NCI-H82 (cell line): ENCODE measurements at regions not wholly inside any gene's neighbourhood (a gene's known extent, or its start where the extent isn't known, plus 50 kb on each side); places are given as distances from the start of the nearest gene placed in this dataset.
"Not testable (repeated sequence)": the region's sequence is repeated elsewhere in the genome, so short reads cannot be mapped to it uniquely, and the experiment has no call there.

Experiments
- DNase-seq: peaks from one replicate; lab custom pipeline; 2025; lab: John Stamatoyannopoulos, UW

DNA sequence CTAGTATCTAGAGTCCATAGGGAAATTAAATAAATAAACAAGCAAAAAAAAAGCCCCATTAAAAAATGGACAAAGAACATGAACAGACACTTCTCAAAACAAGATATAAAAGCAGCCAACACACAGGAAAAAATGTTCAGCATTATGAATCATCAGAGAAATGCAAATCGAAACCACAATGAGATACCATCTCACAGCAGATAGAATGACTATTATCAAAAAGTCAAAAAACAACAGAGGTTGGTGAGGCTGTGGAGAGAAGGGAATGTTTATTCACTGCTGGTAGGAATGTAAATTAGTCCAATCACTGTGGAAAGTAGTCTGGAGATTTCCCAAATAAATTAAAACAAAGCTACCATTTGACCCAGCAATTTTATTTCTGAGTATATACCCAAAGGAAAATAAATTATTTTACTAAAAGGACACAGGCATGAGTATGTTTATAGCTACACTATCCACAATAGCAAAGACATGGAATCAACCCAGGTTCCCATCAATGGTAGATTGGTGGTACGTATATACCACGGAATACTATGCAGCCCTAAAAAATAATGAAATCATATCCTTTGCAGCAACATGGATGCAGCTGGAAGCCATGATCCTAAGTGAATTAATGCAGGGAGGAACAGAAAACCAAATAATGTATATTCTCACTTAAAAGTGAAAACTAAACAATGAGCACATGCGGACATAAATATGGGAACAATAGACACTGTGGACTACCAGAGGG, 366.5 kb upstream of the SEMA3C start:
- DNase-seq: no peak

DNA sequence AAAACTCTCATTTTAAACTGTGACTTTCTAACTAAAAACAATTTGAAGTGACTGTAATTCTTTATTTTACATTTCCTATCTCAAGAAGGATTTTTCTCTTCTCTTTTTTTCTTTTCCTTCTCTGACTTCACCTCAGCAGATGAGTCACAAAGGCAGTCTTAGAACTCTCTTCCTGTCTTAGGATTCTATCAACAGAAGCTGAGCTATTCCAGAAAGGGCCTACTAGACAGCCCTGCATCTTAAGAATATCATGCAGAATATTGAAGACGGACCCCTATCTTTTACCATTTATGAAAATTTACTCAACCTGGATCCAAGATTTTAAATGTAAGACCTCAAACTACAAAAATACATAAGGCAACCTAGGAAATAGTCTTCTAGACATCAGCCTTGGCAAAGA, 365.7 kb upstream of the SEMA3C start:
- no peak for DNase-seq

DNA sequence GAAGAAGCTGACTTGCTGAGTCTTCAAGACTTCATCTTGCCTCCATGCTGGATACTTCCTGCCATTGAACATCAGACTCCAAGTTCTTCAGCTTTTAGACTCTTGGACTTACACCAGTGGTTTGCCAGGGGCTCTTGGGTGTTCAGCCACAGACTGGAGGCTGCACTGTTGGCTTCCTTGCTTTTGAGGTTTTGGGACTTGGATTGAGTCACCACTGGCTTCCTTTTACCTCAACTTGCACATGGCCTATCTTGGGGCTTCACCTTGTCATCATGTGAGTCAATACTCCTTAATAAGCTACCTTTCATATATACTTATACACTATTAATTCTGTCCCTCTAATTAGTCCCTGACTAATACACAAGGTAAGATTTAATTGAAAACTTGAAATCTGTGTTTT, 361.7 kb upstream of the SEMA3C start:
- no peak for DNase-seq

GRCh38 chr7:81277691-81278090, 358.8 kb upstream of the SEMA3C start:
- DNase-seq: no peak

- DNase-seq: no peak
These were observed 354.9 kb upstream of the SEMA3C start for GRCh38 chr7:81273601-81274397.

- DNase-seq: no peak
These were observed 353.3 kb upstream of the SEMA3C start for GRCh38 chr7:81272176-81272575.

- DNase-seq: no peak
These were observed 349.7 kb upstream of the SEMA3C start for GRCh38 chr7:81268551-81268950.

GRCh38 chr7:81267508-81267907, 348.7 kb upstream of the SEMA3C start:
- DNase-seq: no peak

DNA sequence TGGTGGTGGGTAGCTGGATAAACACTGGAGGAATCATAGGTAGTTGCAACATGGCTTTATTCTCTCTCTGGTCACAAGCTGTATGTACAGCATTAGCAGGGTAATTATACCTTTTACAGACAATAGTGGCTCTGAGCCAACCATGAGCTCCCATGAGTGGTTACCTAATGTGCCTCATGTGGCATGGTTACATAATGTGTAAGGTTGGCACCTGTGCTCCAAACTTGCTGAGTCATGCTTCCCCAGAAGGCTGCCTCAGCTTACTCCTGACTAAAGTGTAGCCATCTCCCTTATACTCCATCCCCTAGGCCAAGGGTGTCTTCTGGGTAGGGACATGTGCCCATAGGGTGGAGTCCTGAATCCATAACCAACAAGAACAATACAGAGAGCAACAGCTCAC, 345.3 kb upstream of the SEMA3C start:
- DNase-seq: no peak

GRCh38 chr7:81260152-81260551, 341.3 kb upstream of the SEMA3C start:
- DNase-seq: no peak

DNA sequence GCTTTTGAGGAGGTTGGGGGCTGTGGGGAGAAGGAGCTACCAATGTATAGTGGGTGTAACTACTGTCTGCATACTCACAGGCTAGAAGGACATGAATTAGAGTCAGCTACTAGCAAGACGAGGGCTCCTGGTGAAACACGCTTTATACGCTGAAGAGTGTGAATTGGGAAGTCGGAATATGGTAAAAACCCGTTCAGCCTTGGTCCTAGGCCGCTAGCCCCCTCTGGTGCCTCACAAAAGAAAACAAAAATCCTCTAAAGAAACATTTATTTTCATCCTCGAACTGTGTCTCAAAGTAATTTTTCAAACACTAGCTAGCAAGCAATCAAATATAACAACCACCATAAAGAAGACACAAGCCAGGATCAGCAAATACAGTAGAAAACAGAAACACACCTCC, 338.1 kb upstream of the SEMA3C start:
- no peak for DNase-seq

DNA sequence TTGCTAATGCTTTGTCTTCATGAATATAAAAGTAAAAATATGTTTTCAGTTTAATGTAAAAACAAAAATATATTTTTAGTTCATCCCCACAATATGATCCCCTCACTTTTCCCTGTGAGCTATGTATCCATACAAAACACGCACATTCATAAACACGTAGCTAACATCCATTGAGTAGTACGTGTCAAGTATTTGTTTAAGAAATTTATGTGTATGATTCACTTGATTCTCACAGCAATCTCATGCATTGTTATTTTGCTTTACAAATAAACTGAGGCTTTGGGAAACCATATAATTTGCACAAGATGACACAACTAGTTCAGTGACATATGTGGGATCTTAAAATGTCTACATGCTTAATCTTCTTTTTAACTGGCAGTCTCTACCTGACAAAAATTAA, 329.6 kb upstream of the SEMA3C start:
- no peak for DNase-seq

DNA sequence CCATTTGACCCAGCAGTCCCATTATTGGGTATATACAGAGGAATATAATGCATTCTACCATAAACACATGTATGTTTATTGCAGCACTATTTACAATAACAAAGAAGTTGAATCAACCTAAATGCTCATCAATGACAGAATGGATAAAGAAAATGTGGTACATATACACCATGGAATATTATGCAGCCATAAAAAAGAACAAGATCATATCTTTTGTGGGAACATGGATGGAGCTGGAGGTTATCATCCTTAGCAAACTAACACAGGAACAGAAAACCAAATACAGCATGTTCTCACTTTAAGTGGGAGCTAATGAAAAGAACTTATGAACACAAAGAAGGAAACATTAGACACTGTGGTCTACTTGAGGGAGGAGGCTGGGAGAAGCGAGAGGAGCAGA, 328.5 kb upstream of the SEMA3C start:
- DNase-seq: not testable (repeated sequence)

DNA sequence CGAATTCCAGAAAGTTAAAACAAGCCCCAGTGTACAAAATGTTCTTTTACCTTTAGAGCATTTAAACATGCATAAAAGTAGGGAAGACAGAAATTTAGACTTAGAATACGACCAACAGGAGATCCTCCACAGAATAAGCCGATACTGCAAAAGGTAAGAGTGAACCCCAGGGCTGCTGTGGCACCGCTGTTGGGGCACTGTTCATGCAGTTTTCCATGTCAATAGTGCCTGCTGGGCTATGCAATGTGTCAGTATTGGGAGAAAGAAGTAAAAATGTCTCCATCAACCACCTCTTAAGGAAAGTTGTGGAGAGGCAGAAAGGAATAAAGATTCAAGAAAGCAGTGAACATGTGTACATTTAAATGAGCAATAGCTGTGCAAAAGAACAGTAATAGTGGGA, 326.5 kb upstream of the SEMA3C start:
- no peak for DNase-seq

- DNase-seq: peak; percentile 44
These were observed 325.4 kb upstream of the SEMA3C start for GRCh38 chr7:81244224-81244623.

DNA sequence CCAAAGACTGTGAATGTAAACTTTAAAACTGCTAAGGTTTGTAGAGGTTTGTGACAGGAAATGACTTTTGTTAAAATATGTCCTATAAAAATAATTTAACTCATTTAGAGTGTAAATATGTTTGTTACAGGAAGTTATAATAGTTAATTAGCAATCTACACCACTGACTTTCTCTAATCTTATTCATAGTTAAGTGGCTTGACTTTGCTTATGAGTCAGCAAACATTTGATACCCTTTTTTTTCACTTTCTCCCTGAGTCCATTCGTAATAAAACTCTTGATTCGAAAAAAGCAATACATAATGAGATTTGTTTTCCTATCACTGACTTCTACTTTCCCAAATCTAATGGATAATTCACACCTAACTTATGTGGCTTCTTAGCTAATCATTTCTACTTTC, 317.7 kb upstream of the SEMA3C start:
- no peak for DNase-seq

DNA sequence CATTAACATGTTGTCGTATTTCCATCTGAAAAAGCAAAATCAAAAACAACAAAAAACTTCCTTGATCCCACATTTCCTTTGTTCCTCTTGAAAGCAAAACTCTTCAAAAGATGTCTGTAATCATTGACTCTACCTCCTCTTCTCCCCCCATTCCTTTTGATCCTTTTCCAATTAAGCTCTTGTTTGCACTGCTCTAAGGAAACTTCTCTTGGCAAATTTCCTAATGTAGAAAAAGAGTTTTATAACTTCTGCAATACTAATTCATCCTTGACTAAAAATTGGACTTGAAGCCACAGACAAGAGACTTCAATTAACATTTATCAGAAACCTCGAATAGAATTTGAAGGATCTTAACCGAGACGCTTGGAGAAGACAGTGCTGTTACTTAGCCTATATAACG, 317.1 kb upstream of the SEMA3C start:
- DNase-seq: no peak

DNA sequence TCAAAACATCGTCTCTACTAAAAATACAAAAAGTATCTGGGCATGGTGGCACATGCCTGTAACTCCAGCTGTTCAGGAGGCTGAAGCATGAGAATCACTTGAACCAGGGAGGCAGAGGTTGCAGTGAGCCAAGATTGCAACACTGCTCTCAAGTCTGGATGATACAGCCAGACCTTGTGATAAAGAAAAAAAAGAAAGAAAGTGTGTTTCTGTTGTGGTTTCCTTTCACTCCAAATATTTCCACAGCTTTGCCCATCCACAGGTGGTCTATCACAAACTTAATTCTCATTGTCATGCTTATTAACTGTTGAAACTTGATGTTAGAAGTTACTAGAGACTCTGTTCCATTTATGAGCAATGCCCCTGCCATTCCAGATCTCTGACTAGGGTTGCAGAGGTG, 316.0 kb upstream of the SEMA3C start:
- no peak for DNase-seq

DNA sequence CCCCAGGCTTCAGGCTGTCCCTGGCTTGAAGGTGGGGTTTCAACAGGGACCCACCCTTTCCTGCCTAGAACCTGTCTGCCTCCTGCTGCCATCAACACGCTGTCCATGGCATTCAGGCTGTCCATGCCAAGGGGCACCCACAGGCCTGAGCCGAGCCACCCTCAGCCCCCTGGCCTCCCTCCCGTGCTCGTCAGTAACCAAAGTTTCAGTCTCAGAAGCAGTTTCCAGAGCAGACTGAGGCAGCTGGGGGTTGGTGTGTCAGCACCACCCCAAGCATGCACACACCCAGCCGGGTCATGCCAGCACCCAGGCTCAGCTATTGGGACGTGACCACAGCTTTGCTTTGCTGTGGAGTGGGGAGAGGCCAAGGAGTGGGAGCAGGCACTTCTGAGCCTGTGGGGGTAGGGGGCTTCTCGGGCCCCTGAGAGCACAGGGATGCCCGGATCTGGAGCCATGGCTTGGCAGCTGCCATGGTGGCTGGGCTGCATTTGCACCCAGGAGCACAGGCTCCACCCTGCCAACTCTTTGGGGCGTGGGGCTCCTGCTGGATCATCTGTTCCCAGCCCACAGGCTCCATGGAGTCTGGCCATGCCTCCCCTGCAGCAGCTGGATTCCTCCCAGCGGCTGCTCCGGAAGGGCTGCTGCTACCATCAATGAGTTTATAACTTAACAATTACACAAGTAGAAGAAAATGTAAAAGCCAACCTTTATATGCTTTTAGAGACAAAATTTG, 314.5 kb upstream of the SEMA3C start:
- no peak for DNase-seq

DNA sequence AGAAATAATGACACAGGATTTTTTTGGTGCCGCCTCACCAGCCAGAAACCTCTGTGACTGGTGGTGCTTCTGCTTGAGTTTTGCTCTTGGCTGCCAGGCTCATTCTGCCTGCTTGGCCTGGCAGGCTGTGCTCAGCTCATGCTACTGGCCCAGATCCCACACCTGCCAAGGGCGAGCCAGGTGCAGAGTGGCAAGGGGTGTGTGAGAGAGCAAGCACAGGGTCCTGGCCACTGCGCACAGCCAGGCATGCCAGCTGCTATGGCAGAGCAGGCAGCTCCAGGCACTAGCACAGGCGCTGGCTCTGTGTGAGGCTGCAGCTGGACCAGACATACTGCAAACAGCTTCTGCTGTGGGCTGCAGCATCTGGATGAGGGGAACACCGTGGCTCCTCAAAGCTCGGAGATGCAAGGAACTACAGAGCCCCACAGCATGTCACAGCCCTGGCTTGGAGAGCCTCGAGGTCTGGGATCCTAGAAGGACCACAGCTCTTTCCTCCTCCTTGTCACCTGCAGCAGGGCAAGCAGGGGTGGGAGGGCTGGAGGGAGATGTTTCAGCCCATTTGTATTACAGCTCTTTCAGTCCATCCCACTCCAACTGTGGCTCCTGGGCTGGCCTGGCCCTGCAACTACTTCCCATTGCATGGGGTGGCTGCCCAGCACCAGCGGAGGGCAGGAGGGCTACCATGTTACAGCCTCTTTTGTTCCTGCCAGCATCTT, 313.4 kb upstream of the SEMA3C start:
- DNase-seq: no peak

- DNase-seq: no peak
These were observed 312.5 kb upstream of the SEMA3C start for GRCh38 chr7:81231301-81231838.

- no peak for DNase-seq
These were observed 307.4 kb upstream of the SEMA3C start for GRCh38 chr7:81226234-81226633.
